ENCODE measurements at regions not wholly inside any gene's neighbourhood (a gene's known extent, or its start where the extent isn't known, plus 50 kb on each side); places are given as distances from the start of the nearest gene placed in this dataset.

- H3K4me1 ChIP-seq (ENCODE audit: insufficient read depth, low read length) = no peaks in the 10 kb centered on the region
- no CpG with 5 or more reads among the region's 2 CpGs for WGBS (ENCODE audit: extremely low coverage, insufficient read length, low lambda C conversion rate)
- no peak overlapping the region for H4K91ac ChIP-seq (ENCODE audit: insufficient read length, low read depth, low read length)
- no peak overlapping the region for H3K14ac ChIP-seq (ENCODE audit: insufficient read depth, low read length)
- no peaks in the 10 kb centered on the region for H4K20me1 ChIP-seq (ENCODE audit: control insufficient read depth, insufficient read depth, insufficient read length)
- no peak for TF ChIP-seq CTCF (conservative IDR thresholded peaks at IDR 0.05)
- H3K9ac ChIP-seq (ENCODE audit: extremely low read depth, insufficient read length, low read length) = no peak overlapping the region
- no peak overlapping the region for H3K27ac ChIP-seq (ENCODE audit: insufficient read length, low read depth, low read length)
- no peak overlapping the region for H2BK12ac ChIP-seq (ENCODE audit: insufficient read length, low read depth, low read length)
- H4K8ac ChIP-seq (replicated peaks; ENCODE audit: insufficient read length, low read depth, low read length) = no peak overlapping the region
- H3K4ac ChIP-seq (ENCODE audit: low read depth, low read length) = no peak overlapping the region
- no peak overlapping the region for H3K27ac Mint-ChIP-seq
- H3K27me3 Mint-ChIP-seq (ENCODE audit: low read depth) = no peaks in the 10 kb centered on the region; the same call in 1 of the 2 replicates
- H3K36me3 Mint-ChIP-seq (ENCODE audit: insufficient read depth in 1 of 3, low read depth in 3 of 3) = no peaks in the 10 kb centered on the region
- no peaks in the 10 kb centered on the region for H3K27me3 ChIP-seq (ENCODE audit: insufficient read depth, low read length)
- H3K9me3 Mint-ChIP-seq = no peaks in the 10 kb centered on the region
- H3K9me3 ChIP-seq (ENCODE audit: control insufficient read depth, low read depth, low read length) = no peaks in the 10 kb centered on the region
- no peak overlapping the region for H3K4me3 Mint-ChIP-seq
- no peaks in the 10 kb centered on the region for H3K23me2 ChIP-seq (ENCODE audit: insufficient read length, low read depth, low read length, poor library complexity, severe bottlenecking)
- no peak overlapping the region for H2BK5ac ChIP-seq (ENCODE audit: insufficient read length, low read length)
- no peak overlapping the region for H3K18ac ChIP-seq (ENCODE audit: insufficient read length, low read depth, low read length)
- no peak overlapping the region for H4K5ac ChIP-seq (ENCODE audit: insufficient read length, low read depth, low read length)
- H3K4me2 ChIP-seq (ENCODE audit: insufficient read depth, insufficient read length, low read length) = no peak overlapping the region
- no peak overlapping the region for H2AFZ ChIP-seq (ENCODE audit: low read length)
- no peaks in the 10 kb centered on the region for H3K4me1 Mint-ChIP-seq
- no peak overlapping the region for H3T11ph ChIP-seq (ENCODE audit: low read length)
- H2BK120ac ChIP-seq (ENCODE audit: low read depth, low read length, poor library complexity, severe bottlenecking) = no peak overlapping the region
- no peak overlapping the region for H3K23ac ChIP-seq (ENCODE audit: insufficient read length, low read depth, low read length)
- H2BK15ac ChIP-seq (ENCODE audit: low read depth, low read length) = no peak overlapping the region
- no peak for DNase-seq
- H3K79me2 ChIP-seq (ENCODE audit: insufficient read depth, low read length) = no peaks in the 10 kb centered on the region
- H3K79me1 ChIP-seq (ENCODE audit: insufficient read depth, low read depth, low read length, poor library complexity, severe bottlenecking) = no peaks in the 10 kb centered on the region
- no peak overlapping the region for H2BK20ac ChIP-seq (ENCODE audit: low read depth, low read length, poor library complexity, severe bottlenecking)
- H2AK5ac ChIP-seq (ENCODE audit: insufficient read length, low read length) = no peak overlapping the region
- H3K56ac ChIP-seq (ENCODE audit: insufficient read length, low read depth, low read length) = no peak overlapping the region
Observed at GRCh38 chr2:13030606-13031005, 313.9 kb downstream of the TRIB2 start.
